GM08714 (cell line): ENCODE measurements at regions not wholly inside any gene's neighbourhood (a gene's known extent, or its start where the extent isn't known, plus 50 kb on each side); places are given as distances from the start of the nearest gene placed in this dataset.
"Not testable (repeated sequence)": the region's sequence is repeated elsewhere in the genome, so short reads cannot be mapped to it uniquely, and the experiment has no call there.

Experiments used
- H3K4me3 ChIP-seq: fragments of 200-500 bp; sonication (Bioruptor generic); 2 replicates; pipeline ENCODE4 v1.5.1; 2014; ENCODE audit warnings: mild to moderate bottlenecking, low read length, inconsistent platforms
- ZNF274 ChIP-seq: IDR thresholded peaks from 2 replicates; pipeline ENCODE4 v1.6.1; 2012; ENCODE audit warnings: mild to moderate bottlenecking, low read depth, low read length

DNA sequence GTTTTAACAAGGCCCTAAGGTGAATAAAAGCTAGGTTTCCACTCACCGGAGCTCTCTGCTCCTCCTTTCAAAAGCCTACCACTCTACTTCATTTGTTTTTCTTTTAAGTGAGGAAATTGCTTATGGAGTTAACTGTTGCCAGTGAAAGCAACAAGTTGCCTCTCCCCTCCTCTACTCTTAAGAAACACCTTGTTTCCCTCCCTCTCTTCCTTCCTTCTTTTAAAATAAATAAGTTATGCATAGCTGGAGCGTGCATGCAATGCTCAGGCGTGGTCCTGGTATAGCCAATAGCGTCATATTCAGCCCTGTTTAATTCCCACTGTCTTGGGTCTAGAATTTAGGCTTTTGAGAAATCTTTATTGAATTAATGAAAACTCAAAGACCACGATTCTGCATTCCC is 101.1 kb upstream of the IGF1R start:
- H3K4me3 ChIP-seq = no peak overlapping the region
- no peak for TF ChIP-seq ZNF274

DNA sequence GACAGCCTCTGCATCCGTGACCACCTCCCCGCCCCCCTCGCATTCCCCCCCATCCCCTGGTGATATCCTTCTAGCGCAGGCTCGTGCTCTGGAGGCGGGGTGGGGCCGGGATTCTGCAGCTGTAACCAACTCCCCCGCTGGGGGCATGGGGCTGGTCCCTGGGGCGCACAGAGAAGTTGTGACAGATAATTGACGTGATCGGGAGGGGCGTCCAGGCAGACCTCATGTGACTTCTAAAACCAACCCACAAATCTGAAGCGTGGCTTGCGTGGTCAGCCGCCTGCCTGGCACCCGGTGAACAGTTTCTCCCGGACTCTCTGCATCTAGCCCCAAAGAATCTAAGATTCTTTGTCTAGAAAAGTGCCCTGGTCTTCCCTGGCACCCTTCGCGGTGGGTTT is 100.6 kb upstream of the IGF1R start:
- peak overlapping the region; percentile 17; the same call in 1 of the 2 replicates for H3K4me3 ChIP-seq
- no peak for TF ChIP-seq ZNF274

DNA sequence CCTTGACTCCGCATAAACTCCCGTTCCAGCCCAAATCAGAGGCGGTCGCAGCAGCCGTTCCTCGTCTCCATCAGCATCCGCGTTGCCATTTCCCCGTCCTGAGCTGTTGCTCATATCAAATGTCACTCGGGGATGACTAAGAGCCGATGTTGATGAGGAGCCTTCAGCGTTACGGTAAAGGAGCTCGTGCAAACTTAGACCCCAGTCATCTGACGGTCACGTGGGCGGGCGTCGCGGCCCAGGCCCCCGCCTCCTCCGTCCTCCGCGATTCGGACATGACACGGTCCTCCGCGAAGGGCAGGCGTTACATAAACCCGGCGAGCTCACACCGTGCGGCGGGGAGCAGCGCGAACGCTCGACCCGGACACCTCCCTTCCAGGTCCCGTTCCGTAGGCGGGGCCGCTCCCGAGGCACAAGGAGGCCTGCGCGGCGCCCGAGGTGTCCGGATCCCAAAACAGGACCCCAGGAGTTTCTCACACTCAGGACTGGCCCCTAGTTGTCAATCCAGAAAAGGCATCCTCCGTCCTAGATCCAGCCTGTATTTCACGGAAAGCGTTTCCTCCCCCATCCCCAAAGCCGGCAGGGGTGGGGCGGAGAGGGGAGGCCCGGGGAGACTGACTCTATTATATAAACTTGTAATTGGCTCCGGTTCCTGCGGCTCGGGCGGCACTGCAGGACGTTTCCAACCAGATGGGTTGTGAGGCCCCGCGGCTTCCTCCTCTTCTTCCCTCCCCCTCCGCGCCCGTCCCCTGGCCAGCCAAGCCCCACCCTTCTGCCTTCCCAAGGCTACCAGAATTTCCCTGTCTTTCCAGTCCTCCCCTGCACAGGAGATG is 100.0 kb upstream of the IGF1R start:
- peak overlapping the region; percentile 17 for H3K4me3 ChIP-seq

DNA sequence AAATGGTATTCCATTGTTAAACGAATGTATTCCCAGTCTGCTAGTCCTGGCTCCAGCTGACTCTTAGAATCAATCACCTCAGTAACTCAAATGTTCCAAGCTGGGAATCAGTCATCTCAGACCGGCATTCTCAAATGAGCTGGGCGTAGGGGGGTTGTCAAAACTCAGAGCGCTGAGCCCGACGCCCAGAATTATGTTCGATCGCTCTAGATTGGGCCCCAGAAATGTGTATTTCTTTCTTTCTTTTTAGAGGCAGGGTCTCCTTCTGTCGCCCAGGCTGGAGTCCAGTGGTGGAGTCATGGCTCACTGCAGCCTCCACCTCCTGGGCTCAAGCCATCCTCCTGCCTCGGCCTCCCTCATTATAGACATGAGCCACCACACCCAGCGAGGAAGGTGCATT is 99.3 kb upstream of the IGF1R start:
- H3K4me3 ChIP-seq = no peak overlapping the region
- TF ChIP-seq ZNF274 = no peak

More for the DNA sequence above, 100.0 kb upstream of the IGF1R start:
- no peak for TF ChIP-seq ZNF274

DNA sequence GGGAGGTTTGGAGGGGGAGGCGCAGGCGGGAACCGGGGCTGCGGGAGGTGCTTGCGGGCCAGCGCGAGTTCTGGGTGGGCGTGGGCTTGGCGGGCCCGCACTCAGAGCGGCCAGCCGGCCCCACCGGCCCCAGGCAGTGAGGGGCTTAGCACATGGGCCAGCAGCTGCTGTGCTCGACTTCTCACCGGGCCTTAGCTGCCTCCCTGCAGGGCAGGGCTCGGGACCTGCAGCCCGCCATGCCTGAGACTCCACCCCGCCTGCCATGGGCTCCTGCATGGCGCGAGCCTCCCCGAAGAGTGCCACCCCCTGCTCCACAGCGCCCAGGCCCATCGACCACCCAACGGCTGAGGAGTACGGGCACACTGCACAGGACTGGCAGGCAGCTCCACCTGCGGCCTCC is 98.6 kb upstream of the IGF1R start:
- TF ChIP-seq ZNF274 = no peak
- no peak overlapping the region for H3K4me3 ChIP-seq

DNA sequence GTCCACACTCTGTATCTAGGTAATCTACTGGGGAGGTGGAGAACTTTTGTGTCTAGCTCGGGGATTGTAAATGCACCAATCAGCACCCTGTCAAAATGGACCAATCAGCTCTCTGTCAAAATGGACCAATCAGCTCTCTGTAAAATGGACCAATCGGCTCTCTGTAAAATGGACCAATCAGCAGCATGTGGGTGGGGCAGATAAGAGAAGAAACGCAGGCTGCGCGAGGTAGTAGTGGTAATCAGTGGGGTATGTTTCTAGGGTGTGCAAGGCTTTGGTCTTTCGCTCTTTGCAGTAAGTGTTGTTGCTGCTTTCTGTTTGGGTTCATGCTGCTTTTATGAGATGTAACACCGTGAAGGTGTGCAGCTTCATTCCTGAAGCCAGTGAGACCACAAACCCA is 98.0 kb upstream of the IGF1R start:
- not testable (repeated sequence) for H3K4me3 ChIP-seq

DNA sequence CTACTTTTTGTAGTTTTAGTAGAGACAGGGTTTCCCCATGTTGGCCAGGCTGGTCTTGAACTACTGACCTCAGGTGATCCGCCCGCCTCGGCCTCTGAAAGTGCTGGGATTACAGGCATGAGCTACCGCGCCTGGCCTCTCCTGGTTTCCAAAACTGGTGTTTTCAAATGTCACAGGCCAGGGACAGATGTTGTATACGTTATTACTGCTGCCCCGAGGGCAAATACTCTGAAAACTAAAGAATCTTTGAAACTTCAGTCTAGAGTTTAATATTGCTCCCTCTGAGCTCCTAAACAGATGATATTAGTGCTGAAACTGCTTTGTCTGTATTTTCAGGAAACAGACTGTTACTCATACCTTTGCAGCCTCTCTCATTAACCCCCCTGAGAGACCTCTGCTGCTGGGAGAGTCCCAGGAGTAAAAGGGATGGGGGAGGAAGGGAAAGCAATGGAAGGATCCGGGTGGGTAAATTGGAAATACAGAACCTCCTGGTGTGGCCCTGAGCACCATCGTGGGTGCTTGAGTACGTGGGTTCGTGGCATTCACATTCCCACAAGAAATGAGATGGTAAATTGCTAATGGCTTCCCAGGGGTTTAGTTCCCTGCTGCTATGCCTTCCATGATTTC is 96.3 kb upstream of the IGF1R start:
- no peak for TF ChIP-seq ZNF274
- no peak overlapping the region for H3K4me3 ChIP-seq

DNA sequence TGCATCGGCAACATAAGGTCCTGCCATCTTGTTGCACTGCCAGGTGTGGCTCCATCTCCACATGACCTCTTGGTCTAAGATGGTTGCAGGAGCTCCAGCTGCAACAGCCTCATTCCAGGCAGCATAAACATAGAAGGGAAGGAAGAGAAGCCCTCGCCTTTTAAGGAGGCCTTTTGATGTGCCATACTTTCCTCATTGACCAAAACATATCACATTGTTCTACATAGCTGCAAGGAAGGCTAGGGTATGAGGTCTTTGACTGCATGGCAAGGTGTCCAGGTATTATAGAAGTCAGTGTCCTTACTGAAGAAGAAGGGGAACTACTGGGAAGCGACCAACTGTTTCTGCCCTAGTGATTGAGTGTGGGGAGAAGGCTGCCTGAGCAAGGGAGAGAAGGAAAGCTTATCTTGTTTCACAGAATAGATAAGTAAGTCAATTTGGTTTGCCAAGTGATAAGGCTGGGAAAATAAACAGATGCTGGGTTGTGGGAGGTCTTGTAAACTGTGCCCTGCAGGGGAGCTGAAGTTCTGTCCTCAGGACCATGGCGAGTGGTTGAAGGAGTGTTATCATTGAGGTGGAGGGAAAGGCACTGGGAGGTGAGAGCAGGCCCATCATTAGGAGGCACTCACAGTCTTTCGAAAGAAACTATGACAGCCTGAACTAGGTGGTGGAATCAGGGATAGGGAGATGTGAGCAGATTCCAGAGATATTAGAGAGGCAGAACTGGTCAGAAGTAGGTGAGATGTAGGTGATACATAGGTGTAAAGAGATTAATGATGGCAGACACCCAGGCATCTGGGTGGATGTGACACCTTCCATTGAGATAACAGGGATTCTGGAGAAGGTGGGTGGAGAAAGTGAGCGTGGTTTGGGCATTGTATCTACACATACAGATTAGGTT is 93.8 kb upstream of the IGF1R start:
- no peak for TF ChIP-seq ZNF274
- no peak overlapping the region for H3K4me3 ChIP-seq

DNA sequence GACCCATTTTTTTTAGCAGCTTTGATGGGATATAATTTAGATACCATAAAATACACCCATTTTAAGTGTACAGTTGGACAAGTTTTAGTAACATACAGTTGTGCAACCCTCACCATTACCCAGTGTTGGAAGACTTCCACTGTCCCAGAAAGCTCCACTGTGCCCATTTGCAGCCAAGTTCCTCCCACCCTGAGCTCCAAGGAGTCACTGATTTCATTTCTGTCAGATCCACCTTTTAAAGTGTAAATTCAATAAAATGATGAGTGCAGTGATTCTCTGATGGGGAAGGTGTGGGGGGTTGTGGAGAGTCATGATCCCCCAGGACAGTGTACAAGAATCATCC is 93.2 kb upstream of the IGF1R start:
- no peak overlapping the region for H3K4me3 ChIP-seq
- no peak for TF ChIP-seq ZNF274

DNA sequence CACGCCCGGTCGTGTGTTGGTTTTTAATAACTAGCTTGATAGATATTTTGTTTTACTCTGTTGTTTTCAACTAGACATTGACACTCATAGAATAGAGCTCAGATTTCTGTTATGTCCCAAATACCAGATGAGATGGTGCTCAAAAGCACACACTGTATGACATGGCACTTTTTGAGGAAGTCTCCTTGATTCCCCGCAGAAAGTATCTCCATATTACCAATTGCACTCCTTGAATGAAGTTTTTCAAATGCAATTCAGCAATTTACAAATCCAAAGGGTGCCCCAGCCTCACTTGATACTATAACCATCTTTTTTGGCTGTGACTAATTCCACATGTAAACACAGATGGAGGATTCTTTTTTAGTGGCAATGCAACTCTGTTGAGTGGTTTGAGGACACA is 92.0 kb upstream of the IGF1R start:
- no peak for TF ChIP-seq ZNF274
- no peak overlapping the region for H3K4me3 ChIP-seq

DNA sequence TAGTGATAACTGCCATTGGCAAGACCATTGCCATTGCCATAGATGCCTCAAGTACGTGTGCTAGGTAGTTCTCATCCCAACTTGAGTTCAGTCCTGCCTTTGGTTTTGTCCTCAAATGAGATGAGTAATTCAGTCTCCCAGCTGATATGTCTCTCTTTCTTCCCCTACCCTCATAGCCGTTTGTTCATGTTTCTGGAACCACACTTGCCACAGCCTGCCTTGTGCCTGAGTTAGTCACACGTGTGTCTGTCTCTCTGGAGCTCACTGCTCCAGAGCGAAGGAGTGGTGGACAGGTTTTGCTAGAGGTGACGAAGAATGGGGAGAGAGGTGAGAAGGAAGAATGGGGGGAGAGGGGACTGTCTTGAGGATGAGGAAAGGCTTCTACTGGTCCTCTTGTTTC is 88.0 kb upstream of the IGF1R start:
- TF ChIP-seq ZNF274 = no peak
- no peak overlapping the region for H3K4me3 ChIP-seq

DNA sequence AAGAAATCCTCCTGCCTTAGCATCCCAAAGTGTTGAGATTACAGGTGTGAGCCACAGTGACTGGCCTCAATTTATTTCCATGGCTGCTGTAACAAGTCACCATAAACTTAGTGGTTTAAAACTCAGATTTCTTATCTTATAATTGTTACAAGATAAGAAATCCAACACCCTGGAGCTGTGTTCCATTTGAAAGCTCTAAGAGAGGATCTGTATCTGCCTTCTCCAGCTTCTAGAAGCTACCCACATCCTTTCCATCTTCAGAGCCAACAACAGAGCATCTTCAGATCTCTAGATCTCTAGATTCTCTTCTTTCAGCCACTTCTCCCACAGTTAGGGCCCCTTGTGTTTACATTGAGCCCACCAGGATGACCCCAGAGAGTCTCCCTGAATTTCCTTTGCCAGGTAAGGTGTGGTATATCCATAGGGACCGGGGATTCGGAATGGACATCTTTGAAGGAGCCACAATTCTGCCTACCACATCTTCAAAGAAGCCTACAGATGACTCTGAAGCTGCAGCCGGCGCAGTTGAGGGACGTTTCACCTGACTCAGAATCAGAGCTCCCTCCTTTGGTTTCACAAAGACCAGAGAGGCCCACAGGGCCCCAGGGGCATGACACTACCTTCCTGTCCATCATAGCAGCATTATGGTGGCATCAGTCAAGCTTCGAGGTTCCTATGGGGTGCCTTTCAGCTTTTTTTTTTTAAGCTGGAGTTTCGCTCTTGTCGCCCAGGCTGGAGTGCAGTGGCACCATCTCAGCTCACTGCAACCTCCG is 87.0 kb upstream of the IGF1R start:
- H3K4me3 ChIP-seq = no peak overlapping the region
- no peak for TF ChIP-seq ZNF274

DNA sequence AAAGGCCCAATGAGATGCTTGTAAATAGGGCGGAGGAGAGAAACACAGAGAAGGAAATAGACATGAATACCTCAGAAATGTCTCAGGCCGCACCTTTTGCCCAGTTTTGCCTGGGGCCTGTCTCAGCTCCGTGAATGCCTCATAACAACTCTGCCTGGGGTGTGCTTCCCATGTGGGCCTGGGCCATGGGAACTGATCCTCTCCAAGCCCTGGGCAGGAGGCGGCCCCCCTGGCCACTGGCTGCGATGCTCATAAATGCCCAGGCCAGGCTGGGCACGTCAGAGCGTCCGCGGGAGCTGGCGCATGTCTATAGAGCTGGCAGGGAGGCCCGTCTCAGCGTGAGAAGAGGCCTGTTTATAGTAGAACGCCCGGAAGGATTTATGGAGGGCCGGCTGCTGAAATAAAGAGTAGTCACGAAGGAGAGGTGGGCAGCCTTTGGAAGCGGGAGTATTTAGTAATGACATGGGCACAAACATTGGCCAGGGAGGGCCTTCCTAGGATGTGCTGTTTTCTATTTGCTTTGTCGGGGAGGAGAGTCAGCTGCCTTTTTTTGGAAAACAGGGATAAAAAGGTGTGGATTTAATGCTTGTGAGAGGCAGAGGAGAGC is 85.9 kb upstream of the IGF1R start:
- TF ChIP-seq ZNF274 = no peak
- H3K4me3 ChIP-seq = no peak overlapping the region

DNA sequence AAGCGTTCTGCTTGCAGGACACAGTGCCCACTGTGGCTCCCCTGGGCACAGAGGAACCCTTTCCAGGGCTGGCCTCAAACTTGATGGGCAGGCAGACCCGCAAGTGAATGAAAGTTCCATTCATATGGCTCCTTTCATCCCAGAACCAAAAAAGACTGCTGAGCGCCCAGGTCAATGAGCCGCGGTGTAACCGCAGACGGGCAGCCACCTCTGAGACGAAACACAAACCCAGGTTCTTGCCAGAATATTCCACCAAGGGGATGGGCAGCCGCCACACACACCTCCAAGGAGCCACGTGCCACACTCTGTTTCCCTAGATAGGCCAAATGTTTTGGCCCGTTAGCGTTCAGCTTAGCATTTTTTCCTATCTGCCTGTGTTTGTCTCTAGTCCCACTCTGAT is 82.8 kb upstream of the IGF1R start:
- no peak for TF ChIP-seq ZNF274
- no peak overlapping the region for H3K4me3 ChIP-seq
